WTC11 (cell line): ENCODE measurements at regions not wholly inside any gene's neighbourhood (a gene's known extent, or its start where the extent isn't known, plus 50 kb on each side); places are given as distances from the start of the nearest gene placed in this dataset.

Experiments
- ATAC-seq: fragments of 200-7000 bp; cut with Tn5 transposase; 2 replicates; pipeline ENCODE4 v1.10.0; 2021; ENCODE audit warnings: mild to moderate bottlenecking, moderate library complexity
- CTCF ChIA-PET: fragments of 300-600 bp; sonication (Branson Sonifier 250); formaldehyde crosslinking; loops from one replicate; lab custom pipeline; 2021; ENCODE audit warnings: antibody characterized with exemption; lab: Charles Lee
- POLR2A ChIA-PET: fragments of 350-600 bp; sonication (Branson Sonifier 250); formaldehyde crosslinking; loops from one replicate; lab custom pipeline; 2021; ENCODE audit warnings: antibody characterized with exemption; lab: Charles Lee
- DNase-seq: peaks from one replicate; pipeline ENCODE4 v3.0.0; 2021; ENCODE audit warnings: low spot score
- H3K27ac Mint-ChIP-seq: 2 replicates; pipeline ENCODE4 v1.8.0; 2021; ENCODE audit warnings: mixed read lengths
- H3K27me3 Mint-ChIP-seq: 2 replicates; pipeline ENCODE4 v1.8.0; 2021; ENCODE audit warnings: low read depth, mild to moderate bottlenecking, moderate library complexity, mixed read lengths
- H3K36me3 Mint-ChIP-seq: 2 replicates; pipeline ENCODE4 v1.8.0; 2021; ENCODE audit warnings: mixed read lengths
- H3K4me1 Mint-ChIP-seq: 2 replicates; pipeline ENCODE4 v1.8.0; 2022; ENCODE audit warnings: mixed read lengths
- H3K4me3 Mint-ChIP-seq: 2 replicates; pipeline ENCODE4 v1.8.0; 2021; ENCODE audit warnings: mild to moderate bottlenecking, moderate library complexity, mixed read lengths
- H3K9me3 Mint-ChIP-seq: 2 replicates; pipeline ENCODE4 v1.8.0; 2021; ENCODE audit warnings: mixed read lengths
- E2F5 ChIP-seq: sonication (generic); formaldehyde crosslinking; IDR thresholded peaks from 2 replicates; pipeline ENCODE4 v1.8.1; 2022; ENCODE audit warnings: mild to moderate bottlenecking, moderate library complexity, missing genetic modification reagents
- ERG ChIP-seq: fragments of 250-450 bp; sonication (Bioruptor Pico); IDR thresholded peaks from 2 replicates; pipeline ENCODE4 v1.8.0; 2021; ENCODE audit warnings: mild to moderate bottlenecking
- IRF2 ChIP-seq: sonication (generic); formaldehyde crosslinking; IDR thresholded peaks from 2 replicates; pipeline ENCODE4 v1.8.0; 2022; ENCODE audit warnings: low read depth, missing genetic modification reagents, borderline replicate concordance
- MAX ChIP-seq: sonication (generic); formaldehyde crosslinking; IDR thresholded peaks from 2 replicates; pipeline ENCODE4 v1.8.0; 2022; ENCODE audit warnings: mild to moderate bottlenecking, missing genetic modification reagents
- NFYB ChIP-seq: sonication (generic); formaldehyde crosslinking; conservative IDR thresholded peaks from 2 replicates; pipeline ENCODE4 v1.8.0; 2022; ENCODE audit warnings: low read depth, missing genetic modification reagents
- NR1H2 ChIP-seq: sonication (generic); formaldehyde crosslinking; IDR thresholded peaks from 2 replicates; pipeline ENCODE4 v1.9.0; 2021; ENCODE audit warnings: mild to moderate bottlenecking, moderate library complexity, missing genetic modification reagents
- NR2C2 ChIP-seq: sonication (generic); formaldehyde crosslinking; IDR thresholded peaks from 2 replicates; pipeline ENCODE4 v1.8.0; 2022; ENCODE audit warnings: mild to moderate bottlenecking, missing genetic modification reagents
- NR3C1 ChIP-seq: sonication (generic); formaldehyde crosslinking; conservative IDR thresholded peaks from 2 replicates; pipeline ENCODE4 v1.8.1; 2023; ENCODE audit warnings: low read depth, mild to moderate bottlenecking, missing genetic modification reagents
- OVOL2 ChIP-seq: fragments of 250-450 bp; sonication (Bioruptor Pico); IDR thresholded peaks from 2 replicates; pipeline ENCODE4 v1.9.0; 2021; ENCODE audit warnings: mild to moderate bottlenecking, borderline replicate concordance
- PRRX2 ChIP-seq: fragments of 250-450 bp; sonication (Bioruptor Pico); IDR thresholded peaks from 2 replicates; pipeline ENCODE4 v1.8.0; 2021; ENCODE audit warnings: mild to moderate bottlenecking
- TEAD4 ChIP-seq: sonication (generic); formaldehyde crosslinking; IDR thresholded peaks from 2 replicates; pipeline ENCODE4 v1.8.0; 2022; ENCODE audit warnings: mild to moderate bottlenecking, missing genetic modification reagents
- ZBTB43 ChIP-seq: sonication (generic); formaldehyde crosslinking; IDR thresholded peaks from 2 replicates; pipeline ENCODE4 v1.8.1; 2023; ENCODE audit warnings: mild to moderate bottlenecking, missing genetic modification reagents
- ZNF121 ChIP-seq: sonication (generic); formaldehyde crosslinking; IDR thresholded peaks from 2 replicates; pipeline ENCODE4 v1.8.0; 2023; ENCODE audit warnings: missing genetic modification reagents
- TF ChIP-seq, protein P1 (sequence below): fragments of 200-600 bp; IDR thresholded peaks from 2 replicates; pipeline ENCODE4 v1.8.0; 2022; ENCODE audit warnings: antibody characterized with exemption
- TF ChIP-seq, protein P2 (sequence below): sonication (generic); formaldehyde crosslinking; IDR thresholded peaks from 2 replicates; pipeline ENCODE4 v1.8.1; 2023; ENCODE audit warnings: mild to moderate bottlenecking, missing genetic modification reagents, moderate library complexity
- TF ChIP-seq, protein P3 (sequence below): sonication (generic); formaldehyde crosslinking; IDR thresholded peaks from 2 replicates; pipeline ENCODE4 v1.8.1; 2023; ENCODE audit warnings: mild to moderate bottlenecking, missing genetic modification reagents
- TF ChIP-seq, protein P4 (sequence below): sonication (generic); formaldehyde crosslinking; IDR thresholded peaks from 2 replicates; pipeline ENCODE4 v1.8.1; 2022; ENCODE audit warnings: mild to moderate bottlenecking, missing genetic modification reagents, moderate library complexity, borderline replicate concordance
- TF ChIP-seq, protein P5 (sequence below): sonication (generic); formaldehyde crosslinking; conservative IDR thresholded peaks from 2 replicates; pipeline ENCODE4 v1.8.1; 2023; ENCODE audit warnings: mild to moderate bottlenecking, low read depth, missing genetic modification reagents, moderate library complexity
- TF ChIP-seq, protein P6 (sequence below): fragments of 250-450 bp; sonication (Bioruptor Pico); conservative IDR thresholded peaks from 2 replicates; pipeline ENCODE4 v1.9.0; 2021; ENCODE audit warnings: mild to moderate bottlenecking

DNA sequence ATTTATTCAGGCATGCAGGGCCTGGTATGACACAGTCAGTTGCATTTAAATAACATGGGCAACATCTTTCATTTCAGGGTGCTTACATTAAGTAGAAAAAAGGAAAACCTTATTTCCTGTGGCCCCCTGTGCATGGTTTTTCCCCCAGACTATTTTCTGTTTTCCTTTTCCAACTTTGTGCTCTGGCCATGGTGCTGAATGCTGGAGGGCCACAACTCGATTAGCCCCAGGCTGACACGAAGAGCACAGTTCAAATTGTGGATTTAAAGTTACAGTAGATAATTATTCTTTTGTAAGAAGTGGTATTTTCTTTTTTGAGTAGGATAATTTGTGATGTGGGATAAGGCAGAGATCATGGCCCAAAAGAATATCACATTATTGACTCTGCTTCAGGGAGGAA is 332.0 kb downstream of the HAO1 start (continued):
- TF ChIP-seq, protein P1, sequence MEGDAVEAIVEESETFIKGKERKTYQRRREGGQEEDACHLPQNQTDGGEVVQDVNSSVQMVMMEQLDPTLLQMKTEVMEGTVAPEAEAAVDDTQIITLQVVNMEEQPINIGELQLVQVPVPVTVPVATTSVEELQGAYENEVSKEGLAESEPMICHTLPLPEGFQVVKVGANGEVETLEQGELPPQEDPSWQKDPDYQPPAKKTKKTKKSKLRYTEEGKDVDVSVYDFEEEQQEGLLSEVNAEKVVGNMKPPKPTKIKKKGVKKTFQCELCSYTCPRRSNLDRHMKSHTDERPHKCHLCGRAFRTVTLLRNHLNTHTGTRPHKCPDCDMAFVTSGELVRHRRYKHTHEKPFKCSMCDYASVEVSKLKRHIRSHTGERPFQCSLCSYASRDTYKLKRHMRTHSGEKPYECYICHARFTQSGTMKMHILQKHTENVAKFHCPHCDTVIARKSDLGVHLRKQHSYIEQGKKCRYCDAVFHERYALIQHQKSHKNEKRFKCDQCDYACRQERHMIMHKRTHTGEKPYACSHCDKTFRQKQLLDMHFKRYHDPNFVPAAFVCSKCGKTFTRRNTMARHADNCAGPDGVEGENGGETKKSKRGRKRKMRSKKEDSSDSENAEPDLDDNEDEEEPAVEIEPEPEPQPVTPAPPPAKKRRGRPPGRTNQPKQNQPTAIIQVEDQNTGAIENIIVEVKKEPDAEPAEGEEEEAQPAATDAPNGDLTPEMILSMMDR, result no peak
- TF ChIP-seq, protein P2, sequence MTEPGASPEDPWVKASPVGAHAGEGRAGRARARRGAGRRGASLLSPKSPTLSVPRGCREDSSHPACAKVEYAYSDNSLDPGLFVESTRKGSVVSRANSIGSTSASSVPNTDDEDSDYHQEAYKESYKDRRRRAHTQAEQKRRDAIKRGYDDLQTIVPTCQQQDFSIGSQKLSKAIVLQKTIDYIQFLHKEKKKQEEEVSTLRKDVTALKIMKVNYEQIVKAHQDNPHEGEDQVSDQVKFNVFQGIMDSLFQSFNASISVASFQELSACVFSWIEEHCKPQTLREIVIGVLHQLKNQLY (CRISPR knock-in tag), result no peak
- TF ChIP-seq NR2C2 (CRISPR knock-in tag), result no peak
- TF ChIP-seq PRRX2 (CRISPR knock-in tag), result no peak
- no peak for TF ChIP-seq E2F5 (CRISPR knock-in tag)
- no peak for TF ChIP-seq OVOL2 (CRISPR knock-in tag)
- TF ChIP-seq, protein P3, sequence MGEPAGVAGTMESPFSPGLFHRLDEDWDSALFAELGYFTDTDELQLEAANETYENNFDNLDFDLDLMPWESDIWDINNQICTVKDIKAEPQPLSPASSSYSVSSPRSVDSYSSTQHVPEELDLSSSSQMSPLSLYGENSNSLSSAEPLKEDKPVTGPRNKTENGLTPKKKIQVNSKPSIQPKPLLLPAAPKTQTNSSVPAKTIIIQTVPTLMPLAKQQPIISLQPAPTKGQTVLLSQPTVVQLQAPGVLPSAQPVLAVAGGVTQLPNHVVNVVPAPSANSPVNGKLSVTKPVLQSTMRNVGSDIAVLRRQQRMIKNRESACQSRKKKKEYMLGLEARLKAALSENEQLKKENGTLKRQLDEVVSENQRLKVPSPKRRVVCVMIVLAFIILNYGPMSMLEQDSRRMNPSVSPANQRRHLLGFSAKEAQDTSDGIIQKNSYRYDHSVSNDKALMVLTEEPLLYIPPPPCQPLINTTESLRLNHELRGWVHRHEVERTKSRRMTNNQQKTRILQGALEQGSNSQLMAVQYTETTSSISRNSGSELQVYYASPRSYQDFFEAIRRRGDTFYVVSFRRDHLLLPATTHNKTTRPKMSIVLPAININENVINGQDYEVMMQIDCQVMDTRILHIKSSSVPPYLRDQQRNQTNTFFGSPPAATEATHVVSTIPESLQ (CRISPR knock-in tag), result no peak
- TF ChIP-seq TEAD4 (CRISPR knock-in tag), result no peak
- TF ChIP-seq, protein P4, sequence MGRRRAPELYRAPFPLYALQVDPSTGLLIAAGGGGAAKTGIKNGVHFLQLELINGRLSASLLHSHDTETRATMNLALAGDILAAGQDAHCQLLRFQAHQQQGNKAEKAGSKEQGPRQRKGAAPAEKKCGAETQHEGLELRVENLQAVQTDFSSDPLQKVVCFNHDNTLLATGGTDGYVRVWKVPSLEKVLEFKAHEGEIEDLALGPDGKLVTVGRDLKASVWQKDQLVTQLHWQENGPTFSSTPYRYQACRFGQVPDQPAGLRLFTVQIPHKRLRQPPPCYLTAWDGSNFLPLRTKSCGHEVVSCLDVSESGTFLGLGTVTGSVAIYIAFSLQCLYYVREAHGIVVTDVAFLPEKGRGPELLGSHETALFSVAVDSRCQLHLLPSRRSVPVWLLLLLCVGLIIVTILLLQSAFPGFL (CRISPR knock-in tag), result no peak
- TF ChIP-seq NR3C1 (CRISPR knock-in tag), result no peak
- no peak for TF ChIP-seq IRF2 (CRISPR knock-in tag)
- TF ChIP-seq NR1H2 (CRISPR knock-in tag), result no peak
- TF ChIP-seq ERG (CRISPR knock-in tag), result no peak

GRCh38 chr20:7609251-7609650 is 331.0 kb downstream of the HAO1 start:
- H3K36me3 Mint-ChIP-seq, result no peaks in the 10 kb centered on the region
- TF ChIP-seq ZBTB43 (CRISPR knock-in tag) (no peak), OVOL2 (CRISPR knock-in tag) (no peak), ZNF121 (CRISPR knock-in tag) (no peak), NFYB (CRISPR knock-in tag) (no peak), MAX (CRISPR knock-in tag) (no peak)
- TF ChIP-seq, protein P2 (CRISPR knock-in tag), result no peak
- TF ChIP-seq, protein P5, sequence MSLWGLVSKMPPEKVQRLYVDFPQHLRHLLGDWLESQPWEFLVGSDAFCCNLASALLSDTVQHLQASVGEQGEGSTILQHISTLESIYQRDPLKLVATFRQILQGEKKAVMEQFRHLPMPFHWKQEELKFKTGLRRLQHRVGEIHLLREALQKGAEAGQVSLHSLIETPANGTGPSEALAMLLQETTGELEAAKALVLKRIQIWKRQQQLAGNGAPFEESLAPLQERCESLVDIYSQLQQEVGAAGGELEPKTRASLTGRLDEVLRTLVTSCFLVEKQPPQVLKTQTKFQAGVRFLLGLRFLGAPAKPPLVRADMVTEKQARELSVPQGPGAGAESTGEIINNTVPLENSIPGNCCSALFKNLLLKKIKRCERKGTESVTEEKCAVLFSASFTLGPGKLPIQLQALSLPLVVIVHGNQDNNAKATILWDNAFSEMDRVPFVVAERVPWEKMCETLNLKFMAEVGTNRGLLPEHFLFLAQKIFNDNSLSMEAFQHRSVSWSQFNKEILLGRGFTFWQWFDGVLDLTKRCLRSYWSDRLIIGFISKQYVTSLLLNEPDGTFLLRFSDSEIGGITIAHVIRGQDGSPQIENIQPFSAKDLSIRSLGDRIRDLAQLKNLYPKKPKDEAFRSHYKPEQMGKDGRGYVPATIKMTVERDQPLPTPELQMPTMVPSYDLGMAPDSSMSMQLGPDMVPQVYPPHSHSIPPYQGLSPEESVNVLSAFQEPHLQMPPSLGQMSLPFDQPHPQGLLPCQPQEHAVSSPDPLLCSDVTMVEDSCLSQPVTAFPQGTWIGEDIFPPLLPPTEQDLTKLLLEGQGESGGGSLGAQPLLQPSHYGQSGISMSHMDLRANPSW, result no peak
- TF ChIP-seq, protein P6, sequence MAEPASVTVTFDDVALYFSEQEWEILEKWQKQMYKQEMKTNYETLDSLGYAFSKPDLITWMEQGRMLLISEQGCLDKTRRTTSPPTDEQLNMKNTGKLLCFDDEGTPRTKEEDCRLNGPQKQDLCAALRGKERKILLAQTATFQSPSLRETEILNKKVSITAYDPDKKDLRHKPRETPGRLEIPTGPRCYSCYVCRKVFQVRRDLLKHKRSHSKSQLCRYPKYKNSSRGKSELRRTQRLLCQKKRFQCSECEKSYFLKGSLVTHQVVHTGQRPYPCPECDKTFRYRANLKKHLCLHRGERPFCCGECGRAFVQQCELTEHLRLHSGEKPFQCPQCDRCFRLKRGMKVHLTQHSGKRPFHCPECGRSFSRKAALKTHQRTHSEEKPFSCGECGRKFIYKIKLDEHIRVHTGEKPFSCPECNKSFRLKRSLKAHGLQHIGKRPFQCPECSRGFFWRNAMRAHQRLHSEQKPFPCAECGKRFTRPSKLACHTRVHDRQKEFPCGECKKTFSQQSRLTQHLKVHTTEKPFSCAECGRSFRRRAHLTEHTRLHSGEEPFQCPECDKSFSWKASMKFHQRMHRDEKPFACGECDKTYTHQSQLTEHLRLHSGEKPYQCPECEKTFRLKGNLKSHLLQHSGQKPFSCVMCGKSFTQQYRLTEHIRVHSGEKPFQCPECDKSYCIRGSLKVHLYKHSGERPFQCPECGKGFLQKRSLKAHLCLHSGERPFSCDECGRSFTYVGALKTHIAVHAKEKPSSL (CRISPR knock-in tag), result no peak

More at GRCh38 chr20:7609251-7609650, 331.0 kb downstream of the HAO1 start:
- DNase-seq (no peak), ATAC-seq (no peak)
- Mint-ChIP-seq H3K4me3 (no peak overlapping the region), H3K27ac (no peak overlapping the region), H3K4me1 (no peaks in the 10 kb centered on the region), H3K27me3 (no peaks in the 10 kb centered on the region), H3K9me3 (peaks cover 5% of the 10 kb centered on the region; the same call in 1 of the 2 replicates)
- ChIA-PET POLR2A (no interaction called here), CTCF (no interaction called here)
